Coronary artery (tissue), 2 donors: ENCODE measurements at regions not wholly inside any gene's neighbourhood (a gene's known extent, or its start where the extent isn't known, plus 50 kb on each side); places are given as distances from the start of the nearest gene placed in this dataset.

Experiments used
- DNase-seq: peaks from one replicate; pipeline ENCODE4 v3.0.0-alpha.2; 2017; ENCODE audit warnings: low spot score
- H3K27ac ChIP-seq, 2 donors: fragments of 200-600 bp; sonication (generic); one replicate each; pipeline ENCODE4 v1.5.1; 2016 to 2019
- H3K4me3 ChIP-seq: fragments of 200-600 bp; sonication (generic); 2 replicates; pipeline ENCODE4 v1.5.1; 2016; ENCODE audit warnings: mild to moderate bottlenecking, moderate library complexity
- TF ChIP-seq, protein P1 (sequence below): fragments of 200-600 bp; sonication (generic); IDR thresholded peaks from one replicate; pipeline ENCODE4 v1.5.1; 2019; ENCODE audit warnings: antibody characterized with exemption

DNA sequence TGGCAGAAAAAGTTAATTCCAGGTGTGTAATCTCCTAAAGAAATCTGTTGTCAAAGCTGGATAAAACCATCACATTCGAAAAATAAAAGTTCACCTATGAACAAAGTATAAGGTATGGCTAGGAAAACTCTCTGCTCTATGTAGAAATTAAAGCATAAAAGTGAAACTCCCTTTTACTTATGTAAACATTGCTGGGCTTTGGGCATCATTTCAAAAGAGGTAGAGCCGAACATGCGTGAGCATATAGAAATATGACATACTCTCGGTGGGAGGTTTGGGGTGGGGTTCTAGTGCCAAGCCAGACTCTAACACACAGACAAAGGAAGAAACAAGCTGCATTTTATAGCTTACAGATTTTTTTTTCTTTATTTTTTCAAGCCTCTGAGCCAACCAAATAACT, 306.8 kb upstream of the ATP11B start:
- TF ChIP-seq, protein P1, sequence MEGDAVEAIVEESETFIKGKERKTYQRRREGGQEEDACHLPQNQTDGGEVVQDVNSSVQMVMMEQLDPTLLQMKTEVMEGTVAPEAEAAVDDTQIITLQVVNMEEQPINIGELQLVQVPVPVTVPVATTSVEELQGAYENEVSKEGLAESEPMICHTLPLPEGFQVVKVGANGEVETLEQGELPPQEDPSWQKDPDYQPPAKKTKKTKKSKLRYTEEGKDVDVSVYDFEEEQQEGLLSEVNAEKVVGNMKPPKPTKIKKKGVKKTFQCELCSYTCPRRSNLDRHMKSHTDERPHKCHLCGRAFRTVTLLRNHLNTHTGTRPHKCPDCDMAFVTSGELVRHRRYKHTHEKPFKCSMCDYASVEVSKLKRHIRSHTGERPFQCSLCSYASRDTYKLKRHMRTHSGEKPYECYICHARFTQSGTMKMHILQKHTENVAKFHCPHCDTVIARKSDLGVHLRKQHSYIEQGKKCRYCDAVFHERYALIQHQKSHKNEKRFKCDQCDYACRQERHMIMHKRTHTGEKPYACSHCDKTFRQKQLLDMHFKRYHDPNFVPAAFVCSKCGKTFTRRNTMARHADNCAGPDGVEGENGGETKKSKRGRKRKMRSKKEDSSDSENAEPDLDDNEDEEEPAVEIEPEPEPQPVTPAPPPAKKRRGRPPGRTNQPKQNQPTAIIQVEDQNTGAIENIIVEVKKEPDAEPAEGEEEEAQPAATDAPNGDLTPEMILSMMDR, result no peak
- DNase-seq, result no peak
- H3K4me3 ChIP-seq, result no peak overlapping the region
- H3K27ac ChIP-seq, result no peak overlapping the region

DNA sequence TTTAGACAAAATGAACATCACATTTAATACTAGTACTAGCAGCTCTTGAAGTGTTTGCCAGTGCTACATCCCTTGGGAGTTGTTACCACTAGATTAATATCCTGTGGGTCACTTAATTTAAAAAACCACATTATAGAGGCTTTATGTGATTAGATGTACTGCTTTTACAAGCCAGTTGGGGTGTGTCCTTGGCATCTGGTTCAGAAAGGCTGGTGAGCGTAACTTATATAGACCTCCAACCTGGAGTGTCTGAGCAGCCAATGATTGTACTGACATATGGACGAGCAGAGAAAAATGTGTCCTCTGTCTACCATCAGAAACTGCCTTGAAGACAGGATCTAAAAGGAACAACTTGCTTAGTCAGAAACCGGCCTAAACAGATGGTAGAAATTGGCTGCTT, 306.2 kb upstream of the ATP11B start:
- TF ChIP-seq, protein P1, result no peak
- Histone ChIP-seq H3K27ac (no peak overlapping the region), H3K4me3 (no peak overlapping the region)
- DNase-seq, result no peak

DNA sequence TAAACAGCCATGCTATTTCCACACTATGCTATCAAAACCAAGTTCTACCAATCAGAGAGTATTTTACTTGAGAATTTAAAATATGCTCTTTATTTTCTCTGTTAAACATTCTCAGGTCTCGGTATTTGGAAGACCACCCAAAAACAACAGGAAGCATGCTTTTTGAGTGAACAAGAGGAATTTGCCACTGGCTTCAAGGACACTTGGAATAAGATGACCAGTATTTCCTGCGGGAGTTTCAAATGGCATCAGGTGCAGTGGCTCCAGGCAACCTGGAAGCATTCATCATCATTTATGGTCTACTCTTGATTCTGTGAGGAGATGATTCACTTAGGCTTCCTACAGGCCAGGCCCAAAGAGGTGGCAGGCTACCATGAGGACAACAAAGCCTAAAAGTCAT, 305.7 kb upstream of the ATP11B start:
- no peak overlapping the region for H3K27ac ChIP-seq
- no peak for DNase-seq
- TF ChIP-seq, protein P1, result no peak
- H3K4me3 ChIP-seq, result no peak overlapping the region

DNA sequence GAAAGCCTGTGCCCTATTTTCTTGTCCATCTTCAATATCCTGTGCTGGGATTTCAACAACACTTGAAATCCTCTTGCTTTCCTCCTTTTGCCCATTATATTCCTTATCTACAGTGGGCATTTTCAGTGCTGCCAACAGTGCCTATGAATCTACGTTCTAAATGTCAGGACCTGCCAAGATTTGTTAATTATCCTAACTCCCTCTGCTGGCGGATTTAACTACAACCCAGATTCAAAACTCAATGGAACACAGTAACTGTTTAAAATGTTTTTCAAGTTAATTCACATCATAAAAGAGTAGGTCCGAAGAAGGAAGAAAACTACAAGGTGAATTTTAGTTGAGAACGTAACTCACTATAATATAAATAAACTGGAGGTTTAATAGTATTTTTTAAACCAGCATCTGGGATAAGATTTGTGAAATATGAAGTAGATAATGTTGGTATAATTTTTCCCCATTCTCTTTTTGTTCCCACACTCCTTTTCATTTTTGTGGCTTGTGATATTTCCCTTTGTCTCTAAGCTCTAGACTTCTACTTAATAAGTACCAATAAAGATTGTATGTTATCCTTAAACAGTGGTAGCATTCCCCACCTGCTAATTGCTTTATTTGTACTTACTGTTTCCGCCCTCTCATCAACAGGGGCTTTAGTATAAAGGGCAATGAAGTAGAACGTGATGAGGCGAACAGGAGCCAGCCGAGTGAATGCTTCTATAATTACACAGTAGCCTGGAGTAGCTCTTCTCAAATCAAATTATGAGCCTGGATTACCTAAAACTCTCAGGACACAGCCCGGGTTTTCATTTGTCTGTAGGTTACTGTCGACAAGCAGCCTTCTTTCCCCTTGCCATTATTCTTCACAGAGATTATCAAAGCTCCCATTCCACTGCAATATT, 302.5 kb upstream of the ATP11B start:
- TF ChIP-seq, protein P1, result no peak
- no peak for DNase-seq
- Histone ChIP-seq H3K4me3 (no peak overlapping the region), H3K27ac (no peak overlapping the region)

DNA sequence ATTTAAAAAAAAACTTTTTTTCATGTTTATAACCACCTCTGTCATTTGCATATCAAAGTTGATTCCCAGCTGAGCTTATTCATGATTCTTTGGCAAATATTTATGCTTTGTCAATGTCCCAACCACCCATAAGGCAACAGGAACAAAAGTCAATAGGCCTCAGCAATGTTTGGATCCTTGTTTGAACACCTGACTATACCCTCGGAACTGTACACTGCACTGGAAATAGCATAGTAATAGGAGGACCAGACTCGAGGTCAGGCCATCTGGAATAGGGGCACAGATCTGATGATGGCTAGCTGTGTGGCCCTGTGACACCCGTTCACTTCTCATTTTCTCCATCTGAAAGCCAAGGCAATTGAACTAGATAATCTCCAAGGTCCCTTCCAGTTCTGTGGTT, 301.7 kb upstream of the ATP11B start:
- TF ChIP-seq, protein P1, result no peak
- H3K4me3 ChIP-seq, result no peak overlapping the region
- no peak overlapping the region for H3K27ac ChIP-seq
- no peak for DNase-seq

DNA sequence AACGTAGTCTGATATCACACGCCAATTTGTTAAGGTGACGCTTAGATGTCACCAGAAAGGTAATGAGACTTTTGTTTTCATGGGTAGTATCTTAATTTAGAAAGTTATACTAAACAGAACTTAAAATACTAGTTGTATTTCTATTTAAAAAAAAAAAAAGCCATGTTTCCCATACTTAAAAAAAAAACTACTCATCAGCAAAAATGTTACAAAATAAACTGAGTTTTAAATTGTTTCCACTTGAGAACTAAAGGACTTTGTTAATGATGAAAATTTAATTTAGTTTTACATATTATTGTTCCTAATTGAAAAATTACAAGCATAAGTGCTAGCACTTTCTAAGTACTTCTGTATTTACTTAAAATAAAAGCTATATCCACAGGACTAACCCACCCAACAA, 300.8 kb upstream of the ATP11B start:
- DNase-seq, result no peak
- Histone ChIP-seq H3K4me3 (no peak overlapping the region), H3K27ac (no peak overlapping the region)
- TF ChIP-seq, protein P1, result no peak

DNA sequence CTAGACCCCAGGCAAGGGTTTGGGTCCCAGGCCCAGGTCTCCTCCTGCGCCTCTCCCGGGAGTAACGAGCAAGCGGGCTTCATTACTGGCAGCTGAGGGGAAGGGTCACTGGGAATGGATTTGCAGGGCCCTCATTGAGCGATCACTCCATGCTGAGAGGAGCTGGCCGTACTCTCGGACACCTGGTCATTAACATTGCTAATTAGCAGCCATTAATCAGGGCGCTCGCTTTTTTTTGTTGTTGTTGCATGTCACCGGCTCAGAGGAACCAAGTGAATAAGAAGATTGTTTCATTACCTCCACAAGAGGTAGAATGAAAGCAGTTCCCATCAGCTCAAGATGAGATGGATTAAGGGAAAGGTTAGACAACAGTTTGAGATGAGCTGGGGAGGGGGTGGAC, 293.0 kb upstream of the ATP11B start:
- TF ChIP-seq, protein P1, result no peak
- no peak overlapping the region for H3K4me3 ChIP-seq
- no peak for DNase-seq
- H3K27ac ChIP-seq, result no peak overlapping the region
